ENCODE measurements at regions not wholly inside any gene's neighbourhood (a gene's known extent, or its start where the extent isn't known, plus 50 kb on each side); places are given as distances from the start of the nearest gene placed in this dataset.

- TF ChIP-seq CTCF (IDR thresholded peaks at IDR 0.05; ENCODE audit: insufficient read depth, low read length, poor library complexity, severe bottlenecking) (no peak), EZH2phosphoT487 (conservative IDR thresholded peaks at IDR 0.05; ENCODE audit: low read length) (no peak)
Observed at GRCh38 chr1:90507173-90507572, 209.9 kb downstream of the BARHL2 start.

All from SU-DHL-6 (cell line).